ENCODE measurements at regions not wholly inside any gene's neighbourhood (a gene's known extent, or its start where the extent isn't known, plus 50 kb on each side); places are given as distances from the start of the nearest gene placed in this dataset.

- Mint-ChIP-seq H3K4me1 (no peaks in the 10 kb centered on the region), H3K4me3 (no peak overlapping the region), H3K36me3 (no peaks in the 10 kb centered on the region), H3K27me3 (peaks cover 2% of the 10 kb centered on the region), H3K9me3 (no peaks in the 10 kb centered on the region), H3K27ac (no peak overlapping the region)
These were observed 75.0 kb upstream of the LHX1 start for GRCh38 chr17:36862116-36862920.

GRCh38 chr17:36863131-36863530 is 74.1 kb upstream of the LHX1 start:
- Mint-ChIP-seq H3K36me3 (no peaks in the 10 kb centered on the region), H3K27me3 (peaks cover 2% of the 10 kb centered on the region), H3K4me1 (no peaks in the 10 kb centered on the region), H3K4me3 (no peak overlapping the region), H3K9me3 (no peaks in the 10 kb centered on the region), H3K27ac (no peak overlapping the region)

DNA sequence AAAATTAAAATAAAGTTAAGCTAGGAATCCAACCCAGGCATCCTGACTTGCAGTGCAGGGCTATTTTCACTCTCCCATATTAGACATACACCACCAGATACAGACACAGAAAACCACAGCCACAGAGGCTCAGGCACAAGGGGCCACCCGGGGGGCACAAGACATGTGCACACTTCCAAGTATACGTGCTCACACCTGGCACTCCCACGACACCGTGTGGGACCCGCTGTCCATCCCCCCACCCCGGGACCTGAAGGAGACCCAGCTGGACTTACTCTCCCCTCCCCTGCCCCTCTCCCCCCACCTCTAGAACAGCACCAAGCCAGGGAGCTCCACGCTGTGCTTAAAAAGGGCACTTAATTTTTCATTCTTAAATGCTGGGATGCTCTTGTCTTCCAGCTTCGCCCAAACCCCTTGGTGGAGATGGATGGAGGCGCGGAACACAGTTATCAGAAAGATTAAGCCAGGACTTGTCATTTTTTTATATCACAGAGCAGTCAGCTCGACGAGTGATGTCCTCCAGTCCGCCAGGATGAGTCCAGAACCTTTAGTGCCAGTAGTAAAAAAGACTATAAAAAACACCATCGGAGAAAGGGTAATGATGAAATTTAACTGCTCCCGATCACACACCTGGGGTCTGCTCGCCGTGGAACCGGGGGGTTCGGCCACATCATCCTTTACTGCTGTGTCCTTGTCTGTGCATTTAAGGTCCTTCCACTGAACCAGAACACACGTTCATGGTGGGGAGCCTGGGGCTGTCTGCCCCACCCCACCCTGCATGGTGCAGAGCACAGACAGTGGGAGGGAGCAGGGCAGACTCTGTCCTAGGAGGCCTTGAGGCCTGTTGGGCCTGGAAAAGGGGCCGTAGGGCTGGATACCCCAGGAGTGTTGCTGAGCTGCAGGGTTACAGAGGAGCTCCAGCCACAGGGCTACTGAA is 73.3 kb upstream of the LHX1 start:
- Mint-ChIP-seq H3K4me3 (no peak overlapping the region), H3K9me3 (no peaks in the 10 kb centered on the region), H3K4me1 (no peaks in the 10 kb centered on the region), H3K36me3 (no peaks in the 10 kb centered on the region), H3K27ac (no peak overlapping the region), H3K27me3 (peaks cover 2% of the 10 kb centered on the region)

- Mint-ChIP-seq H3K27ac (no peak overlapping the region), H3K4me3 (no peak overlapping the region), H3K27me3 (peaks cover 2% of the 10 kb centered on the region), H3K4me1 (no peaks in the 10 kb centered on the region), H3K9me3 (no peaks in the 10 kb centered on the region), H3K36me3 (no peaks in the 10 kb centered on the region)
These were observed 72.3 kb upstream of the LHX1 start for GRCh38 chr17:36864827-36865430.

GRCh38 chr17:36867716-36868341 is 69.4 kb upstream of the LHX1 start:
- Mint-ChIP-seq H3K9me3 (no peaks in the 10 kb centered on the region), H3K27me3 (peaks cover 1% of the 10 kb centered on the region), H3K4me1 (no peaks in the 10 kb centered on the region), H3K36me3 (no peaks in the 10 kb centered on the region), H3K27ac (no peak overlapping the region), H3K4me3 (no peak overlapping the region)

GRCh38 chr17:36868777-36869176 is 68.5 kb upstream of the LHX1 start:
- Mint-ChIP-seq H3K27ac (no peak overlapping the region), H3K9me3 (peaks cover 5% of the 10 kb centered on the region), H3K27me3 (peaks cover 1% of the 10 kb centered on the region), H3K4me1 (no peaks in the 10 kb centered on the region), H3K36me3 (no peaks in the 10 kb centered on the region), H3K4me3 (no peak overlapping the region)

GRCh38 chr17:36869441-36869840 is 67.8 kb upstream of the LHX1 start:
- Mint-ChIP-seq H3K4me1 (no peaks in the 10 kb centered on the region), H3K9me3 (peaks cover 5% of the 10 kb centered on the region), H3K4me3 (no peak overlapping the region), H3K36me3 (no peaks in the 10 kb centered on the region), H3K27me3 (peaks cover 1% of the 10 kb centered on the region), H3K27ac (no peak overlapping the region)

GRCh38 chr17:36869856-36870719 is 67.2 kb upstream of the LHX1 start:
- Mint-ChIP-seq H3K36me3 (no peaks in the 10 kb centered on the region), H3K9me3 (peaks cover 5% of the 10 kb centered on the region), H3K27ac (no peak overlapping the region), H3K4me1 (no peaks in the 10 kb centered on the region), H3K4me3 (no peak overlapping the region), H3K27me3 (peaks cover 1% of the 10 kb centered on the region)

DNA sequence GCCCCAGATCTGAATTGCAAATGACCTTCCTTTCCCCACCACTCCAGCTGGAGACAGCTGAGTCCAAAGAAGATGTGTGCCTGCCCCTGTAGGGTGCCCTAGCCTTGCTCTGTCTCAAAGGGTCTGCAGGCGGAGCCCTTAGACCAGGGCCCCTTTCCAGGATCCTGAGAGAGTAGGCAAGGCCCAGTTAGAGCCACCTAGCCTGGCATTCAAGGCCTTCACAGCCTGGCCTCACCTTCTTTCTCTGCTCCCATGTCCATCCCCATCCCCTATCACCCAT is 66.6 kb upstream of the LHX1 start:
- H3K27me3 Mint-ChIP-seq, result peaks cover 1% of the 10 kb centered on the region
- no peaks in the 10 kb centered on the region for H3K36me3 Mint-ChIP-seq
- H3K27ac Mint-ChIP-seq, result no peak overlapping the region
- H3K9me3 Mint-ChIP-seq, result peaks cover 5% of the 10 kb centered on the region
- no peak overlapping the region for H3K4me3 Mint-ChIP-seq
- no peaks in the 10 kb centered on the region for H3K4me1 Mint-ChIP-seq

DNA sequence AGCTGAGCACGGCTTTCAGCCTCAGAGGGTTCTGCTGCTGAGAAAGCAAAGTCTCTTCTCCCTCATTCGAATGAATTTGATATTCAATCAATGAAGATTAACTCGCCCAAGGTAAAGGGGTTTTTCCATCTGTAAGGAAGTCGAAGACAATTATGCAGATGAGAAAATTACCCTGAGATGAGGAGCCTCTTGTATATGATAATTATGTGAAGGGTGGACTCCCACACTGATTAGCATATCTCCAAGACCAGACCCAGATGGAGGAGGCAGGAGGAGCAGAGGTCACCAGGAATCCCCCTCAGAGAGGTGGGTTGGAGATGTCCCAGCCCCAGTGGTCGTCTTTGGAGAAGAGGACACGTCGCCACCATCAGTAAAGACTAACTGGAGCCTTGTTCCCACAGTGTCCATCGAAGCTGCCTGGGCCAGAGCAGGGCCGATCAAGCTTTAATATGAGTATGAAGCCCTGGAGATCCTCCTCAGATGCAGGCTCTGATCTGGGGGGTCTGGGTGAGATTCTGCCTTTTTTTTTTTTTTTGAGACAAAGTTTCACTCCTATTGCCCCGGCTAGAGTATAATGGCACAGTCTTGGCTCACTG is 61.5 kb upstream of the LHX1 start:
- H3K9me3 Mint-ChIP-seq, result peaks cover 5% of the 10 kb centered on the region
- H3K27ac Mint-ChIP-seq, result no peak overlapping the region
- no peak overlapping the region for H3K4me3 Mint-ChIP-seq
- H3K27me3 Mint-ChIP-seq, result peaks cover under 1% of the 10 kb centered on the region
- H3K36me3 Mint-ChIP-seq, result no peaks in the 10 kb centered on the region
- no peaks in the 10 kb centered on the region for H3K4me1 Mint-ChIP-seq

DNA sequence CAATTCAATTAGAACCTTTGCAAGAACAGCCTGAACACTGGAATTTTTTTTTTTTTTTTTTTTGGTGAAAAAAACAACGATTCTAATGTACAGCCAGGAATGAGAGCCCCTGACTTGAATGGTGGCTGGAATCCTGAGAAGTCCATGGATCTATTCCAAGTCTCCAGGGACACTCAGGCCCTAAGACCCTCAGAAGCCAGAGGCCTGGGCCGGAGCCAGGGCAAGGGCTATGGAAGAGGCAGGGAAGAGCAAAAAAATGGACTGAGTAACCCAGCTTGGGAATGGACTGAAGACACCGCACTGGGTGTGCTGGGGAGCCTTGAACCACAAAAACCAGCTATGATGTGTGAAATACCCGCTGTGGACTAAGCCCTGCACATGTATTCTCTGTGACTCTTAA is 60.3 kb upstream of the LHX1 start:
- H3K27ac Mint-ChIP-seq, result no peak overlapping the region
- no peaks in the 10 kb centered on the region for H3K36me3 Mint-ChIP-seq
- peaks cover 7% of the 10 kb centered on the region for H3K27me3 Mint-ChIP-seq
- H3K4me3 Mint-ChIP-seq, result no peak overlapping the region
- peaks cover 10% of the 10 kb centered on the region for H3K9me3 Mint-ChIP-seq
- no peaks in the 10 kb centered on the region for H3K4me1 Mint-ChIP-seq

- no peak overlapping the region for H3K4me3 Mint-ChIP-seq
- no peaks in the 10 kb centered on the region for H3K36me3 Mint-ChIP-seq
- no peaks in the 10 kb centered on the region for H3K4me1 Mint-ChIP-seq
- peaks cover 10% of the 10 kb centered on the region for H3K9me3 Mint-ChIP-seq
- H3K27me3 Mint-ChIP-seq, result peaks cover 12% of the 10 kb centered on the region
- H3K27ac Mint-ChIP-seq, result no peak overlapping the region
These were observed 59.5 kb upstream of the LHX1 start for GRCh38 chr17:36877771-36878170.

- Mint-ChIP-seq H3K36me3 (no peaks in the 10 kb centered on the region), H3K4me1 (no peaks in the 10 kb centered on the region), H3K27ac (no peak overlapping the region), H3K27me3 (peaks cover 13% of the 10 kb centered on the region), H3K4me3 (no peak overlapping the region), H3K9me3 (peaks cover 10% of the 10 kb centered on the region)
These were observed 59.1 kb upstream of the LHX1 start for GRCh38 chr17:36878216-36878615.

DNA sequence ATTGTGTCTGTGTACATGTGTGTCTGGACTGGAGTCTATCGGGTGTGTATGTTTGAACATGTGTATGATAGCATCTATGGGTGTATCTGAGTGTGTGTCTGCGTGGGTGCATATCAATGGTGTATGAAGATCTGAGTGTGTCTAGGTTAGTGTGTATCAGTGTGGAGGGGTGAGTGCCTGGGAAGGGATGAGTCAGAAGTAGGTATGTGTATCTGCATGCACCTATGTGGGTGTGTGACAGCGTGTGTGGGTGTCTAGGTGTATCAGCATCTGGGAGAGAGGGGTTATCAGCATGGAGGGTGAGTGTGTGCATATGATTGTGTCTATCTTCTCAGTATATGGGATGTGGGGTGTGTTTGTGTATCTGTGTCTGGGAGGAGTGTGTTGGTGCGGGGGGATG is 58.2 kb upstream of the LHX1 start:
- peaks cover 4% of the 10 kb centered on the region for H3K9me3 Mint-ChIP-seq
- H3K4me3 Mint-ChIP-seq, result no peak overlapping the region
- H3K27me3 Mint-ChIP-seq, result peaks cover 15% of the 10 kb centered on the region
- no peaks in the 10 kb centered on the region for H3K36me3 Mint-ChIP-seq
- no peaks in the 10 kb centered on the region for H3K4me1 Mint-ChIP-seq
- H3K27ac Mint-ChIP-seq, result no peak overlapping the region

Measured in activated naive CD4-positive, alpha-beta T cell treated with anti-CD3 and anti-CD28 coated beads, Interleukin-2, amount 50 U/mL, for 24 hours (primary cell).